ENCODE measurements at regions not wholly inside any gene's neighbourhood (a gene's known extent, or its start where the extent isn't known, plus 50 kb on each side); places are given as distances from the start of the nearest gene placed in this dataset.

DNA sequence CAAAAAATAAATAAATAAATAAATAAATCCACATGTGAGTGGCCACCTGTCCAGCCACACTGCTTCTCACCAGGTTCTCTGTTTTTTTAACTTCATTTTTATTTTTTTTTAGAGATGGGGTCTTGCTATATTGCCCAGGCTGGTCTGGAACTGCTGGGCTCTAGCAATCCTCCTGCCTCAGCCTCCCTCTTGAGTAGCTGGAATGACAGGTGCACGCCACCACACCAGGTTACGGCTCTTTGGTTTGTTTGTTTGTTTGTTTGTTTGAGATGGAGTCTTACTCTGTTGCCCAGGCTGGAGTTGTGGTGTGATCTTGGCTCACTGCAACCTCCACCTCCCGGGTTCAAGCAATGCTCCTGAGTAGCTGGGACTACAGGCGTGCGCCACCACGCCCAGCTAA lies 94.5 kb upstream of the CACNA1A start:
- FAIRE-seq, result no peak

DNA sequence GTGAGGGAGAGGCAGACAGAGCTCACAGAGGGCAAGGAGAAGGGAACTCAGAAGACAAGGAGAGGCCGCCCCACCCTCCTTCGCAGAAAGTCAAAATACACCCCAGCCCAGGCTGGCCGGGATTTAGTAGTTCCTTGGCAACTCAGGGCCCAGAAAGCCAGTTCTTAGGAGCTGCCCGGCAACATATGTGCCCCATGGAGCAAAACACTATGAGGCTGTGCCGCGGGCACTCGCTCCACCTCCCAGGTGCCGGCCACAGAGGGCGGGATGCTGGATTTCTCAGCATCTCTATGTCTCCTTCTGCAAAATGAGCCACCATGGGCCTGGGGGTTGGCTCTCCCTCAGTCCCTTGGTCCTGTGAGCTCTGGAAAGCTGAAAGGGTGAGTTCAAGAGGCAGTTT lies 93.8 kb upstream of the CACNA1A start:
- no peak for FAIRE-seq

DNA sequence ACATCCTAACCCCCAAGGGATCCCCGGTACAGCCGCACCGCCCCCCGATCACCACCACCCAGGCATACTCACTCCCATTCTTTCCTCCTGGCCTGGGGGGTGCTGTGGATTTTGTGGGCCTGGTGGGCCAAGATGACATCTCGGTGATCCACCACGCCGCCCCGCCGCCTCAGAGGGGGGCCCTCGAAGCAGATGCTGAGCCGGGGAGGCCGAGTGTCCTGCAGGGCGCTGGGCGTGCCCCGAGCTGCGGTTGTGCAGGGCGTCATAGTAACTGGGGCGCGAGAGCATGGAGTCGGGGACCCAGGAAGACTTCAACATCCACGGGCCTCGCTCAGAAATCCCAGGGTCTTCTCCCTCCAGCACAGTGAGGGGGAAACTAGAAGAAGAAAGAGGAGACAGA lies 93.4 kb upstream of the CACNA1A start:
- no peak for FAIRE-seq

DNA sequence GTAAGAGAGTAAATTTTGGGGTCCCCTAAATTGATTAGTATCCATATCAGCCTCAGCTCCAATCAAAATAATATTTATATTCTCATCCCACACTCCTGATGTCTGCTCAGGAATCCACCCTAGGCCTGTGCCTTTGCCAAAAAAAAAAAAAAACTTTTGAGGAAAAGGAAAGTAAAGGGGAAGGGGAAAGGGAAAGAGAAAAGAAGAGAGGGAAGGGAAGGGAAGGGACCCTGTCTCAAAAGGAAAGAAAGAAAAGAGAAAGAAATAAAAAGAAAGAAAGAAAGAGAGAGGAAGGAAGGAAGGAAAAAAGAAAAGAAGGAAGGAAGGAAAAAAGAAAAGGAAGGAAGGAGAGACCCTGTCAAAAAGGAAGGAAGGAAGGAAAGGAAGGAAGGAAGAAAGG lies 91.8 kb upstream of the CACNA1A start:
- no peak for FAIRE-seq

DNA sequence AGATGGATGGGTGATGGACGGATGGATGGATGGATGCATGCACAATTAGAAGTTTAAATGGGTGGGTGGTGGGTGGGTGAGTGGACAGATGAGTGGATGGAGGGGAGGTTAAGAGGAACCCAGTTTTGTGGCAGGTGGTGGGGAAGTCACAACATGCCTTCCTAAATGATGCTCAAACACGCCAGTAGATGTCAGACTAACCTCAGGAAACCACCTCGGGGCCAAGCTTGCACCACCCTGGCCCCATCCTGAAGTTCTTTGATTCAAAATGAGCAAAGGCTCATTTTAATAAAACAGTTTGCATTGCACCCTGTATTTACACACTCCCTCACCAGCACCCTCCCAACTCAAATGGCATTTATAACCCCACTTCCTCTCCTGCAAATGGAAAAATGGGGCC lies 91.4 kb upstream of the CACNA1A start:
- peak; percentile 80 for FAIRE-seq

DNA sequence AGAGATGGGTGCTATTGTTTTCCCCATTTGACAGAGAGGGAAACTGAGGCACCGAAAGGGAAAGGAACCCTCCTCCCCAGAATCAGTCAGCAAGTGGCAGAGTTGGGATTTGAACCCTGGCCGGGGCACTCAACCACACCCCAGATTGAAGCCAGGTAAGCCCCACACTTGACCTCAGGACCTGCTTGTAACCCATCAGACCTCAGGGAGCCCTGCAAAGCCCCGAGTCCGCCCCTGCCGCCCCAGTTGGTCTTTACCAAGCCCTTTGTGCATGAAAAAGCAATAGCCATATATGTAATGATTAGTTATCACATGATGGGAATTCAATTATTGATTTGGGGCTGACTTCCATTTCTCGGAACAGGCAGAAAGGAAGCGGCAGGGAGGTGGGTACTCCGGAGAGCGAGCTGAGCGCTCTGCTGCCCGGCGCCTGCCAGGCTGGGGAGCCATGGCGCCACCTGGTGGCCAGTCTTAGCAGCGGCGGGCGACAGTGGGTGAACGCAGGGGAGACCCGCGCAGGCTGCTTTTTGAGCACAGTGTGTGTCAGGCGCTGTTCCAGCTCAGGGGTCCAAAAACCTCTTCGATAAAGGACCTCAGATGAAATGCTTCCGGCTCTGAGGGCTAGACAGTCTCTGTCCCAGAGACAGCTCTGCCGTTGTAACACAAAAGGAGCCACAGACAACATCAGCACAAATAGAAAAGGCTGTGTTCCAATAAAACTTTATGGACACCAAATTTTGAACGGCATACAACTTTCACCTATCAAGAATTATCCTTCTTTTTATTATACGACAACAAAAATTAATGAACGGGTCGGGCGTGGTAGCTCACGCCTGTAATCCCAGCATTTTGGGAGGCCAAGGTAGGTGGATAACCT lies 82.9 kb upstream of the CACNA1A start:
- FAIRE-seq, result peak; percentile 83

DNA sequence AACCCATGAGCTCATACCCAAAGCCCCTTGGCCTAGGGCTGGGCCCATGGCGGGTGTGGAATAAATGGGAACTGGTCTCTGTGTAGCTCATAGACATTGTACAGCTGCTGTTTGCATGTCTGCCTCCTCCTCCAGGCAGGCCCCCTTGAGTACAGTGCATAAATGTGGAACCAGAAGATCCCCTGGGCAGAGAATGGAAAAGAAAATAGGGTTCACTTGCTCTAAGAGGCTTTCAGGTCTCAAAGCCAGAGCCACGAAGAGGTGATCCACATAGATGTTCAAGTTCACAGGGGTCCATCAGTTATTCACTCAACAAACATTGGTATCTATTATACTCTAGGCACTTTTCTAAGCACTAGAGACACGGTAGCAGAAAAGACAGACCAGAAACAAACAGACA lies 79.2 kb upstream of the CACNA1A start:
- FAIRE-seq, result no peak

DNA sequence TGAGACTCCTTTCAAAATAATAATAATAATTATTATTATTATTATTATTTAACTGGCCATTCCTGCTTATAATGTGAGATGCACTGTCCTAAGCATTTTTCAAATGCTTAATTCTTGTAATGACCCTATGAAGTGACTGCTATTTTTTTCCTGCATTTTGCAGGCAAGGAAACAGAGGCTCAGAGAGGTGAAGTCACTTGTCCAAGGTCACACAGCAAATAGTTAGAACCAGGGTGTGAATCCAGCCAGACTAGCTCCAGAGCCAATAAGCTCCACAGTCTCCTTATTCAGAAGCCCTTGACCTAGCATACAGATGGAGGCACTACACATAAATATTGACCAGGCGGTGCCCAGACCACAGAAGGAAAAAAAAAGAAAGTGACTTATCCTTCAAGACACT lies 77.5 kb upstream of the CACNA1A start:
- no peak for FAIRE-seq

DNA sequence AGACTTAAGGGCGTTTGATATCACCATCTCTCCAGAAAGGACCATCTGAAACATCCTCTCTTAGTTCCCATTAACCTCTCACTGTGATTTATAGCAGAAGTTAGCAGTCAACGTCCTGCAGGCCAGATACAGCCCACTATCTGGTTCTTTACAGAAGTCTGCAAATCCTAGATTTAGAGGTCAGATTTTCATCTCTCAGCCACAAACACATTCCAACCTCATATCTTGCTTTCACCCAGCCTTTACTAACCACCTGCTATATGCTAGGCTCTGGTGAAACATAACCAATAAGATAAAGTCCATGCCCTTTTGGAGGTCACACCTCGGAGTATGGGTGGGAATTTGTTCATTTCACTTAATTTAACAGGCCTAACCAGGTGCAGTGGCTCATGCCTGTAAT lies 76.8 kb upstream of the CACNA1A start:
- FAIRE-seq, result no peak

DNA sequence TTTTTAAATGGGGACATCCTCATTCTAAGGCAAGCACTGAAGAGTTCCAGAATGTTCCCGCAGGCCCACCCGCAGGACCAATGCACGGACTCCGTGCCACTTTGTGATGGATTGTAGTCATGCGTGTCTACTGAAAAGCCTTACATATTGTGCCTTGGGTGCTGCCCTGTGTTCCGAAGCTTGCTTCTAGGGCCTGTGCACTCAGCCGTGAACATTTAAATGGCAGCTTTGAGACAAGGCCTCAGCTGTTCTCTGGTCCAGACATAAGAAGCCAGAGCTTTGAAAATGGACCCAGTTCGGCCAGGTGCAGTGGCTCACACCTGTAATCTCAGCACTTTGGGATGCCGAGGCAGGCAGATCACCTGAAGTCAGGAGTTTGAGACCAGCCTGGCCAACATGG lies 75.3 kb upstream of the CACNA1A start:
- no peak for FAIRE-seq

DNA sequence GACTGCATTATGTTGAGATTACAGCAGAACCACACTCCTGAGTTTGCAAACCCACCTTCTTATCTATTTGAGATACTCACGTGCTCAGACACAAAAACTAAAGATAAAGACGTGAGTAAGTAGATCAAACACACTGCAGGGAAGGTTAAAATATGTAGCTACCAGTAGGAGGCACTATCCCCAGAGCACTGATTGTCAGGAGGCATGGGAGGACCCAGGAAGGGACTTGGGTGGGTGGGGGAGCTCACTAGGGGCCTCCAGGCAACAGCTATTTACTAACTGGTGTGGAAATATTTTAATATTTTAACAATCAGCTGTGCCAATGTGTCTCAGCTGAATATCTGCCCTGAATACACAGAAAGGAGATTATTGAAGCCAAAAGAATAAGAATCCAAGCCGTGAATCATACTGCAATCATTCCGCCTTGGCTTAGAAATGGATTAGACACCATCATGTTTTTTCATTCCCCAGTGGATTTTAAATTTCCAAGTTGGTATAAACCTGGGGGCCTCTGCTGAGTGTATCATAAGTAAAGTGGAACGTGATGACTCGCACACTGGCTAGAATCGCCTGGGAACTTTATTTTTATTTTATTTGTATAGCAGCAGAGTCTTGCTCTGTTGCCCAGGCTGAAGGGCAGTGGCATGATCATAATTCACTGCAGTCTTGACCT lies 73.2 kb upstream of the CACNA1A start:
- FAIRE-seq, result no peak

DNA sequence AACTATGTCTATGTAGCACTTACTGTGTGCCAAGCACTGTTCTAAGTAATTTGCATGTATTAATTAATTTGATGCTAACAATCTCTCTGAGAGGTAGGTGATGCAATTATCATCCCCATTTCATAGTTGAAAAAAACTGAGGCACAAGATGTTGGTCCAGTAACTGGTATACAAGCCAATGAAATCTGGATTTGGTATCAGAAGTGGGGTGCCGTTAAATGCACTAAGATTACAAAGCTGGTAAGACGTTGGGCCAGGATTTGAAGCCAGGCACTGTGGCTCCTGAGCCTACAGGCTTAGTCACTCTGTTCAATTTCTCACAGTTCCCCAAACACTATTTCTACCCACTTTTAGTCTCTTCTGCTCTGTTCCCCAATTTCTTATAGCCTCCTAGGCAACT lies 70.4 kb upstream of the CACNA1A start:
- FAIRE-seq, result no peak

DNA sequence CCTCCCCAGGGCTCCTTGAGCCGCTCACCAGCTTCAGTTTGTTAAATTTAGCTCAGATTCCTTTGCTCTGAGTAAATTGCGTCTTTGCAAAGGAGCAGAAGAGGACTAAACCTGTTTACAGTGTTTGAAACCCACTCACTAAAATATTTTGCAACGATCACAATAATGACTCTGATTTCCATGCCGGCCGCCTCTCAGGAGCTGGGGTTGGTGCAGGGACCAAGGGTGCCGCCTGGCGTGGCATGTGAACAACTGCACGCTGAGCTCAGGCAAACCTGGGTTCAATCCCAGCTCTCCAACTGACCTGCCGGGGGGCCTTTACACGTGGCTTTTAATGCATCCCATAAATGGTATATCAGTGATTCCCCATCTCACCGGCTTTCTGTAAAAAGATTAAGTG lies 68.7 kb upstream of the CACNA1A start:
- FAIRE-seq, result no peak

DNA sequence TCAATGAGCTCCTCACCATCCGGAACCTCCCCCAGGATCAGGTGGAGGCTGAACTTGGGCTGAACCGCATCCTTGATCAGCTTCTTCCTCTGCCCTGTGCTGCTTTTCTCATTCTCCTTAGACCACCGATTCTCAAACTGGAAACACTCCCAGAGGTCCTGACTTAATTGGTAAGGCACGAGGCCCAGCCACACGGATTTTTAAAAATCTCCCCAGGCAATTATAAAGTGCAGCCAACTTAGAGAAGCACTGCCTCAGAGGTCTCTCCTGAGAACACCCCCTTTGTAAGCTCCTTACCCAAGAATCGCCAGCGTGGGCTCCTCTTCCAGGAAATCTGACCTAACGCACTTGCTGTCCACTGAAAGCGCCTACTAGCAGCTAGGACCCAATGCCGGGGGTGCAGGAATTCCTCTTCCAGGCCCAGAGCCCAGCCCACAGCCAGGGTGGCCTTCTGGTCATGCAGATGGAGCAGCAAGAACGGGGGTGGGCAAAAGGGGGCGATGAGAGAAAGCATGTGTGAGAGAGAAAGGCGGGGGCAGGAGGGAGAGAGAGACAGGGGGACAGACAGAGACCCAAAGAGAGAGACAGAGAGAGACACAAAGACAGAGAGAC lies 66.9 kb upstream of the CACNA1A start:
- no peak for FAIRE-seq

DNA sequence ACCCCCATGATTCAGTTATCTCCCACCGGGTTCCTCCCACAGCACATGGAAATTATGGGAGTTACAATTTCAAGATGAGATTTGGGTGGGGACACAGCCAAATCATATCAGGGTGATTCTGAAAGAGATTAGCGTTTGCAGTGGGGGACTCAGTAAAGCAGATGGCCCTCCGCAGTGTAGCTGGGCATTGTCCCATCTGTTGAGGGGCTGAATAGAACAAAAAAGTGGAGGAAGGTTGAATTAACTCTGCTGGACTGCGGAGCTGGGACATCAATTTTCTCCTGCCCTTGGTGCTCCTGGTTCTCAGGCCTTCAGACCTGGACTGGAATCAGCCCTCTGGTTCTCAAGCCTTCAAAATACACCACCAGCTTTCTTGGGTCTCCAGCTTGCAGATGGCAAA lies 55.2 kb upstream of the CACNA1A start:
- FAIRE-seq, result no peak

DNA sequence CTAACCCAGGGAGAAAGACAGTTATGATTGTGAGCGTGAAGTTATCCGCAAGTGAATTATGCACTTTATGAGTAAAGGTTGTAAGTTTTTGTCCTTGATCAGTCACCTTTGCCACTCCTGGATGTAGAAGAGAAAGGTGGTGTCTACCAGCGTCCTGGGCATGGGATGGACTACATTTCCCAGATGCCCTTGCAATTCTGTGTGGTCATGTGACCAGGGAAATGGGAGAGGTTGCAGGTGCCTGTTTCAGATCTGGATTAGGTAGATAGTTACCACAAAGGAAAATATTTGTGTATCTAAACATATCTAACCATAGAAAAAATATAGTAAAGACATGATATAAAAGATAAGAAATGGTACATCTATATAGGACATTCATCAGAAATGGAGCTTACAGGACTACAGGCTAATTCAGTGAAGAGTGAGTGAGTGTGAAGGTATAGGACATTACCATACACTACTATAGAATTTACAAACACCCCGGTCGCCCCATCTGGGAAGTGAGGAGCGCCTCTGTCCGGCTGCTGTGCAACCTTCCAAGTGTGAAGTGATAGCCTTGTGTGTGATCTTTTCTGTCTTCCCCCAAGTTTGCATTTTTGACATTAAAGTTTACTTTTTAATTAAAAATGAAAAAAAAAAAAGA lies 51.6 kb upstream of the CACNA1A start:
- no peak for FAIRE-seq

DNA sequence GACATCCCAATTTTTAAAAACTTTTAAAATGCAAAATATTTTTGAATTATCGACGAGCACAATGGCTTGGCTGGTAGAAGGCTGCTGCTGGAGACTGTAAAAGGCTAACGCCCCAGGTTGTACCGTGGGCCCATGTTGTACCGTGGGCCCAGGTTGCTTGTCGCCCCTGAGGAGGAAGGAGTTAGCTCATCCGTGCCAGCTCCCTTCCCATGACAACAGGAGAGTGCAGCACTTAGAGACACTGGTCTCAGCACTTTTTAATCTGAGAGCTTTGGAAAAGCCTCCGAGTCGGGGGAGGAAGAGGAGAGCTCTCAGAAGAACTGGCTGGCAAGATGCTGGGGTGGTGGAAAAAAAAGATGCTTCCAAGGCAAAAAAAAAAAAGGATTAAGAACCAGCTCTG lies 50.3 kb upstream of the CACNA1A start:
- no peak for FAIRE-seq

Data from A204.1 (cell line).